RCC 7860 (cell line): ENCODE measurements at regions not wholly inside any gene's neighbourhood (a gene's known extent, or its start where the extent isn't known, plus 50 kb on each side); places are given as distances from the start of the nearest gene placed in this dataset.
"Not testable (repeated sequence)": the region's sequence is repeated elsewhere in the genome, so short reads cannot be mapped to it uniquely, and the experiment has no call there.

ENCODE experiments used
- DNase-seq: peaks from one replicate; pipeline ENCODE4 v3.0.0-alpha.2; 2015; ENCODE audit warnings: low spot score
- FAIRE-seq: peaks from 2 replicates; lab custom pipeline; 2012; peaks lifted over from hg19 to GRCh38; lab: Jason Lieb, UNC

- DNase-seq (no peak), FAIRE-seq (no peak)
Measured at GRCh38 chr12:84161296-84161695, 751.3 kb downstream of the SLC6A15 start.

- DNase-seq (no peak), FAIRE-seq (no peak)
Measured at GRCh38 chr12:84159260-84159659, 753.3 kb downstream of the SLC6A15 start.

- FAIRE-seq: no peak
- no peak for DNase-seq
Measured at GRCh38 chr12:84157170-84157569, 755.4 kb downstream of the SLC6A15 start.

- DNase-seq, FAIRE-seq: not testable (repeated sequence)
Measured at GRCh38 chr12:84154991-84155930, 757.3 kb downstream of the SLC6A15 start.

DNA sequence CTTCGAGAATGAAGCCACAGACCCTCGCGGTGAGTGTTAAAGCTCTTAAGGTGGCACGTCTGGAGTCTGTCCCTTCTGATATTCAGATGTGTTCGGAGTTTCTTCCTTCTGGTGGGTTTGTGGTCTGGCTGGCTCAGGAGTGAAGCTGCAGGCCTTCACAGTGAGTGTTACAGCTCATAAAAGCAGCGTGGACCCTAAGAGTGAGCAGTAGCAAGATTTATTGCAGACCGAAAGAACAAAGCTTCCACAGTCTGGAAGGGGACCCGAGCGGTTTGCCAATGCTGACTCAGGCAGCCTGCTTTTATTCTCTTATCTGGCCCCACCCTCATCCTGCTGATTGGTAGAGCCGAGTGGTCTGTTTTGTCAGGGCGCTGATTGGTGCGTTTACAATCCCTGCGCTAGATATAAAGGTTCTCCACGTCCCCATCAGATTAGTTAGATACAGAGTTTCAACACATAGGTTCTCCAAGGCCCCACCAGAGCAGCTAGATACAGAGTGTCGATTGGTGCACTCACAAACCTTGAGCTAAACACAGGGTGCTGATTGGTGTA lies 758.1 kb downstream of the SLC6A15 start:
- FAIRE-seq, DNase-seq: not testable (repeated sequence)

GRCh38 chr12:84150201-84150600 lies 762.4 kb downstream of the SLC6A15 start:
- DNase-seq: no peak
- FAIRE-seq: no peak

- DNase-seq: no peak
- FAIRE-seq: no peak
Measured at GRCh38 chr12:84148335-84148734, 764.3 kb downstream of the SLC6A15 start.

DNA sequence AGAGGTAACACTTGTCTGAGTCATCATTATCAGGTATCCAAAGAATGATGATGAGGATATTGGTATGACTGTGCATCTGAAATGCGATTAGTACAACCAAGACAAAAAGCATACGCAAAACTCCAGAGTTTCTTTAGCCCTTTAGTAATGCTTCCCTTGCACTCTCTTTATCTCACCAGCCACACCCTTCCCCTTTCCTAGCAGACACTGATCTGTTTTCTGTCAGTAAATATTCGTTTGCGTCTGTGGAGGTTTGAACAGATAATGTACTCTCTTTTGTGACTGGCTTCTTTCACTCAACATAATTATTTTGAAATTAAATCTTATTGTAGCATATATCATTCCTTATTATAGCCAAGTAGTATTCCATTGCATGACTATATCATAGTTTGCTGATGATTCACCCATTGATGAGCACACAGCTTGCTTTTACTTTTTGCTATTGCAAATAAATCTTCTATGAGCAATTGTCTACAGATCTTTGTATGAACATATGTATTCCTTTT lies 775.7 kb downstream of the SLC6A15 start:
- FAIRE-seq: no peak
- no peak for DNase-seq

GRCh38 chr12:84135586-84136279 lies 776.9 kb downstream of the SLC6A15 start:
- no peak for DNase-seq
- no peak for FAIRE-seq

- FAIRE-seq (no peak), DNase-seq (no peak)
Measured at GRCh38 chr12:84134797-84135366, 777.7 kb downstream of the SLC6A15 start.

- DNase-seq (no peak), FAIRE-seq (no peak)
Measured at GRCh38 chr12:84131076-84131475, 781.5 kb downstream of the SLC6A15 start.

GRCh38 chr12:84128117-84128991 lies 784.2 kb downstream of the SLC6A15 start:
- DNase-seq: no peak
- FAIRE-seq: no peak

GRCh38 chr12:84124211-84124610 lies 788.4 kb downstream of the SLC6A15 start:
- no peak for DNase-seq
- FAIRE-seq: no peak

DNA sequence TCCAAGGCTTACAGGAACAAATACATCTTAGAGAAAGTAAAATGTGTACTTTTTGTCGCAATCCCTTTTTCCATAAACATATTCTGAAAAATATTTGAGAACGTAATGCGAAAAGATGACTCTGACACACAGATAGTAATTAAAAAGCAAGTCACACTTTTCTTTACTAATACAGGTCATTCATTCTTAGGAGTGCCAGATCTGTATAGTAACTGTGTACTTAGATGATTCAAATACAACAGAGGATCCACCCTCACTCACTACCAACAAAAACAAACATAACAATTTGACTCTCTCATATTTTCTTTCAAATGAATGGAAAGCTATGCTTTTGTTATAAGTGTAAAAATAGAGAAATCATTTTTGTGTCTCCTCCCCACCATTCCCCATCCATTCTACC lies 795.4 kb downstream of the SLC6A15 start:
- FAIRE-seq (no peak), DNase-seq (no peak)

- FAIRE-seq: no peak
- DNase-seq: no peak
Measured at GRCh38 chr12:84113666-84114065, 798.9 kb downstream of the SLC6A15 start.

DNA sequence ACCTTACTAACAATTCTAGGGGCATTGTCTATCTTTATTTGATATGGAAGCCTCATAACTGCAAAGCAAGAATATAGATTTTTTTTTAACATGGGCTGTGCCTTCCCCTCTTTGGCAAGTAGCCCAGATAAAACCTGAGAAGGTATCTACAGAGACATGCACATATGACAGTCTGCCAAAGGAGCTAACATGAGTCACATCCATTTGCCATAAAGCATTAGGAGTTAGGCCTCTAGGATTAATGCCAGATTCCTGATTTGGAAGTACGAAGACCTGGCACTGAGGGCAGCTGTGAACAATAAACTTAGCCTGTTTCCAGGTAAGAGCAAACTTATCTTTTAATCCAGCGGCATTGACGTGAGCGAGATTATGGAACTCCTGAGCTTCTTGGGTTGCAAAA lies 808.7 kb downstream of the SLC6A15 start:
- not testable (repeated sequence) for FAIRE-seq, DNase-seq

- FAIRE-seq, DNase-seq: not testable (repeated sequence)
Measured at GRCh38 chr12:84101963-84102362, 810.6 kb downstream of the SLC6A15 start.

DNA sequence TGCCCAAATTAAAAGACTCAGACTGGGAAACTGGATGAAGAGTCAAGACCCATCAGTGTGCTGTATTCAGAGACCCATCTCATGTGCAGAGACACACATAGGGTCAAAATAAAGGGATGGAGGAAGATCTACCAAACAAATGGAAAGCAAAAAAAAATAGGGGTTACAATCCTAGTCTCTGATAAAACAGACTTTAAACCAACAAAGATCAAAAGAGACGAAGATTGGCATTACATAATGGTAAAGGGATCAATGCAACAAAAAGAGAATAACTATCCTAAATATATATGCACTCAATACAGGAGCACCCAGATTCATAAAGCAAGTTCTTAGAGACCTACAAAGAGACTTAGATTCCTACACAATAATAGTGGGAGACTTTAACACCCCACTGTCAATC lies 813.0 kb downstream of the SLC6A15 start:
- not testable (repeated sequence) for FAIRE-seq, DNase-seq

- FAIRE-seq: no peak
Measured at GRCh38 chr12:84091651-84092050, 820.9 kb downstream of the SLC6A15 start.

GRCh38 chr12:84089356-84089755 lies 823.2 kb downstream of the SLC6A15 start:
- no peak for FAIRE-seq

More at GRCh38 chr12:84091651-84092050, 820.9 kb downstream of the SLC6A15 start:
- no peak for DNase-seq

More at GRCh38 chr12:84089356-84089755, 823.2 kb downstream of the SLC6A15 start:
- no peak for DNase-seq
